Cardiac fibroblast (primary cell): ENCODE measurements at regions not wholly inside any gene's neighbourhood (a gene's known extent, or its start where the extent isn't known, plus 50 kb on each side); places are given as distances from the start of the nearest gene placed in this dataset.

Experiments
- DNase-seq, 2 donors: peaks; one replicate each; pipeline versions ENCODE4 v3.0.0 to v3.0.0-alpha.2; 2010; ENCODE audit warnings: low read depth in 2 of 2
- H3K4me3 ChIP-seq, 2 donors: replicated peaks in 1 of 2; 1 replicate in 1 of 2; 2 replicates in 1 of 2; pipeline ENCODE4 v1.5.1; 2011; ENCODE audit warnings: low read depth in 2 of 2, low read length in 2 of 2, mild to moderate bottlenecking in 2 of 2, moderate library complexity in 1 of 2
- TF ChIP-seq, protein P1 (sequence below): IDR thresholded peaks from one replicate; pipeline ENCODE4 v1.5.1; 2011; ENCODE audit warnings: low read depth, mild to moderate bottlenecking, low read length, inconsistent platforms

DNA sequence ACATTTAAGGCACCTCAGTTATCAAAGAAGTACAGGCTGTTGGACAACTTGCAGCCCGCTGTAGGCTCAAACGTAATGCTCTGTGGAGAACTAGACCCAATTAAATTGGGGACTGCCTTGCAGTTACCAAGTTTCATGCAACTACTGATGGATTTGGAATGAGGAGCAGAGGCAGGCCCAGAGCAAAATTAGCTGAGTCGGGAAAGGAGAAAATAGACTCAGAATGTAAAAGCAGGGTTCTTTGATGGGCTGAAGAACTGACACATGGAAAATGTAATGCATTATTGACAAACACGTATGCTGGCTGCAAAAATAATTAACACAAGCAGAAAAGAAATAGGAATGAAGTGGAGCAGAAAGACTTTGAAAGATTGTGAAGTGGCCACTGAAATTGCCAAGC is 432.7 kb upstream of the HNRNPA3 start:
- TF ChIP-seq, protein P1, sequence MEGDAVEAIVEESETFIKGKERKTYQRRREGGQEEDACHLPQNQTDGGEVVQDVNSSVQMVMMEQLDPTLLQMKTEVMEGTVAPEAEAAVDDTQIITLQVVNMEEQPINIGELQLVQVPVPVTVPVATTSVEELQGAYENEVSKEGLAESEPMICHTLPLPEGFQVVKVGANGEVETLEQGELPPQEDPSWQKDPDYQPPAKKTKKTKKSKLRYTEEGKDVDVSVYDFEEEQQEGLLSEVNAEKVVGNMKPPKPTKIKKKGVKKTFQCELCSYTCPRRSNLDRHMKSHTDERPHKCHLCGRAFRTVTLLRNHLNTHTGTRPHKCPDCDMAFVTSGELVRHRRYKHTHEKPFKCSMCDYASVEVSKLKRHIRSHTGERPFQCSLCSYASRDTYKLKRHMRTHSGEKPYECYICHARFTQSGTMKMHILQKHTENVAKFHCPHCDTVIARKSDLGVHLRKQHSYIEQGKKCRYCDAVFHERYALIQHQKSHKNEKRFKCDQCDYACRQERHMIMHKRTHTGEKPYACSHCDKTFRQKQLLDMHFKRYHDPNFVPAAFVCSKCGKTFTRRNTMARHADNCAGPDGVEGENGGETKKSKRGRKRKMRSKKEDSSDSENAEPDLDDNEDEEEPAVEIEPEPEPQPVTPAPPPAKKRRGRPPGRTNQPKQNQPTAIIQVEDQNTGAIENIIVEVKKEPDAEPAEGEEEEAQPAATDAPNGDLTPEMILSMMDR, result no peak
- no peak for DNase-seq
- no peak overlapping the region for H3K4me3 ChIP-seq

DNA sequence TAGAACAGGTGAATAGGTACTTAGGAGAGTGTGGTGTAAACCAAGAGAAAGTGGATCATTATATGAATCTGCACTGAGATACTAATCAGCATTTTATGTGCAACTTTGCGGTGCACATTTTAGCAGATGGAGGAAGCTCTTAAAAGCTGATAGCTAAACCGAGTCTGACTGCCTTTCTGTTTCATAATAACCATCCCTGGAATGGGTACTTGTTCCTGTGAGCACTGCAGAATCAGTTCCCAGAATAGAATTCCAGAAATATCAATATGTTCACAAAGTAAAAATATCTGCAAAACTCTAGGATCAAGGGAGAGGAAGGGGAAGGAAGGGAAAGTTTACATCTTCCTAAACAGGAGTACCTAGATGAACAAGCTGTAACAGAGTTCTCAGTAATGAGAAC is 432.2 kb upstream of the HNRNPA3 start:
- TF ChIP-seq, protein P1, result no peak
- DNase-seq, result no peak
- no peak overlapping the region for H3K4me3 ChIP-seq

DNA sequence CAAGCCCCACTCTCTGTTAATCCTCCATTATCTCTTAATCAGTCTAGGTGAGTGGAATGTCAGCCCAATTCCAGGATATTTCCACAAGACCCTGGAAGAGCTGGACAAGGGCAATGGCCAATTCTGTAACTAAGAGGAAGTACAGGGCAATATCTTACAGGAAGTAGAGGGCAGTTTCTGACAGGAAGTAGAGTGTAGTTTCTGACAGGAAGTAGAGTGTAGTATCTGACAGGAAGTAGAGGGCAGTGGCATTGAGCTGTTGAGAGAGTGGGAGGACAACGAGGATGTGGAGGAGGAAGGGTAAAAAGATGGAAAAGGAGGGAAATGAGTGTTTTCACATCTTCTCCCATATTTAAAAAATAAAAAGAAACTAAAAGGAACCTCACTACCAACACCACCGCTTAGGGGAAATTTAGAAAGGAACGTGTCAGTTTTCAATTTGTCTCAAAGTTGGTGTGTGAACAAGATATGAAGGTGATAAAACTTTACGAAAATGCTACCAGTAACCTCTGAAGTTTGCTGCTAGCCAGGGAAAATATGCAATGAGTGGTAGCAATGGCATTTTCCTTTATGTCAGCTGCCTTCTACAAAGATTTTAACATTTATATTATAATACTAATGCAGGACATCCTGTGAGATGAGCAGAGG is 430.9 kb upstream of the HNRNPA3 start:
- TF ChIP-seq, protein P1, result no peak
- DNase-seq, result no peak
- no peak overlapping the region for H3K4me3 ChIP-seq

DNA sequence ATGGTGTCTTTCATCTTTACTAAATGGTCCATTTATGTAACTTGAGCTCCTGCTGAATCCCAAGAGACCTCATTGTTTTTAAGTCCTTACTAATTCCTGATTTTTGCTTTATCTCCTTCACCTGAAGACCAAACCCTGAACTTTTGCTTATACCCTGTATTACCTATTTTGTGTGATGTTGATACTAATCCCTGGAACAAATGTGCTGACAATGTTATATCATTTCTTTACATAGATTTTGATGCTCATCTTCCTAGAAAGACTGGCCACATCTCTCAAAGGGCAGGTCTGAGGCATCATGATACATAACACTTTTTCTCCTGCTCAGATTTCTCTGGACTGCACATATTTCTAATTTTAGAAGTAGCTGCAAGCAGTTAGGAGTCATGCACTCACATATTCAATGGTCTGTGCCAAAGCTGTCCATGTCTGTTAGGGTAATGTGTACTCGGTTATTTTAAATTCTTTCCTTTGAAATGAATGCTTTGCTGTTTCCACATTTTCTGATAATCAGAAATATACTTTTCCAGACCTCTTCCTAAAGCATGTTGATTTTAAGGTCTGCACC is 427.9 kb upstream of the HNRNPA3 start:
- TF ChIP-seq, protein P1, result no peak
- no peak for DNase-seq
- no peak overlapping the region for H3K4me3 ChIP-seq

DNA sequence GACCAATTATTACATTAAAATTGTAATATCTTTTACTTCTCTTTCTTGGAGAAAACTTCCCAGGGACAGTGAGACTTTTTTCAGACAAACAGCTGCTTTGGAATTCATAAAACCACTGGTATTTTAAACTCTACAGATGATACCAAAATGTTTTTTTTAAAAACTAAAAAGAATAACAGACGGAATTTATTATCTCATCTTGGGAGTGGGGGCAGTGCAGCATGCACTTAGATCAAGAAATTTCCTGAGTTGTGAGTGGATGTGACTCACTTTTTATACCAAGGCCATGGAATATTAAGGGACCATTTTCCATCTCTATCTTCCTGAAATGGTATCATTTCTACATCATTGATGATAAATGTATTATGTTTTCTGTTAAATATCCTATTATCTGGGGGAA is 422.8 kb upstream of the HNRNPA3 start:
- TF ChIP-seq, protein P1, result no peak
- H3K4me3 ChIP-seq, result no peak overlapping the region
- DNase-seq, result no peak

DNA sequence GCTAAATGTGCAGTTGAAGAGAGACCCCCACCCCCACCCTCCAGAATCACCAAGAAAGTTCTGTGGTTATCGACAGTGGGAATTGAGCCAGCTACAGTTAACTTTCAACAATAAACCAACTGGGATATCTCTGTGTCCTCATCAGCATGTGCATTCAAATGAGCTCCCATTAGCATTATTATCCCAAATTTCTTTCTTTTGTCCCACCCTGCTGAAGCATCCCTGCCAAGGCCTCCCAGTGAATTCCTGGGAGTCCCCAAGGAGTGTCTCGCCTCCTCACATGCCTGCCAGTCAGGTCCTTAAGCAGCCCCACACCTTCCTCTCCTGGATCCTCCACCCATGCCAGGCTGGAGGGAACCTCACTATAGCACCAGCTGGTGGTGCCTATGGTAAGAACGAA is 422.1 kb upstream of the HNRNPA3 start:
- DNase-seq, result no peak
- TF ChIP-seq, protein P1, result no peak
- no peak overlapping the region for H3K4me3 ChIP-seq

DNA sequence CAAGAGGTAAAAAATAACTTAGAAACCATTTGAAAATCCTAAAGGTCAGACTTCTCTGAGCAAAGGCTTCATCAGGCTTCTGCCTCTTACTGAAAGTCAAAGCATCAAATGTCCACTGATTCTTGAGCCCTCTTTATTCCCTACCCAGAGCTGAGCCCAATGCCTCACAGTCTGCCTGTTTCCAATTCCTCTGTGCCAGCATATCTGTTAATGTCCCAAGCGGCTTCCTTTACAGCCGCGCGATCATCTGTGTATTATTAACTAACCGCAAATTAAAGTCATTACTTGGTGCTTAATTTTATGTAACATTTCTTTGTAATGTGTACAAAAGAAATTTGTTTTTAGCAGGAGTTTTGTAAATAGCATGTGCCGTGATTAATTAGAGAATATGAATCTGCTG is 418.8 kb upstream of the HNRNPA3 start:
- TF ChIP-seq, protein P1, result no peak
- H3K4me3 ChIP-seq, result no peak overlapping the region
- DNase-seq, result no peak
